Hematopoietic multipotent progenitor cell treated with erythropoietin and hydrocortisone succinate and interleukin-3 and kit ligand, for 4 days (in vitro differentiated cells): ENCODE measurements at regions not wholly inside any gene's neighbourhood (a gene's known extent, or its start where the extent isn't known, plus 50 kb on each side); places are given as distances from the start of the nearest gene placed in this dataset.

Experiments used
- DNase-seq: peaks from one replicate; pipeline ENCODE4 v3.0.0-alpha.2; 2015

- no peak for DNase-seq
Measured at GRCh38 chr2:19807866-19808265, 93.9 kb downstream of the TTC32 start.

DNA sequence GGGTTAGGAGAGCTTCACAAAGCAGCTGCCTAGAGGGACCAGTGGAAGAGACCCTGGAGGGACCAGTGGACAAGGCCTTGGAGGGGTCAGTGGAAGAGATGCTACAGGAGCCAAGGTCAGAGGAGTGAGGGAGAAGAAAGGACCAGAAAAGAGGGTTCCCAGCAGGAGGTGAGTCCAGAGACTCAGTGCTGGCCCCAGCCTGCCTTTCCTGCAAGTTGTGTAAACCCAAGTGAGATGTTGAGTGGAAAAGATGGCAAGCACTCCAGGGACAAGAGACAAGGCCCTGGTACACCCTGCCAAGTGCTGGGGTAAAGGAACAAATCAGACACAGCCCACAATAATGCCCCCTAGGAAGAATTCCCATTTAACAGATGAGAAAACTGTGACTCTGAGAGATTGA, 94.4 kb downstream of the TTC32 start:
- DNase-seq, result no peak

- DNase-seq, result no peak
Measured at GRCh38 chr2:19806591-19806990, 95.2 kb downstream of the TTC32 start.

- no peak for DNase-seq
Measured at GRCh38 chr2:19806131-19806530, 95.7 kb downstream of the TTC32 start.

- DNase-seq, result no peak
Measured at GRCh38 chr2:19805266-19805665, 96.5 kb downstream of the TTC32 start.

- DNase-seq, result no peak
Measured at GRCh38 chr2:19804639-19805260, 97.0 kb downstream of the TTC32 start.

DNA sequence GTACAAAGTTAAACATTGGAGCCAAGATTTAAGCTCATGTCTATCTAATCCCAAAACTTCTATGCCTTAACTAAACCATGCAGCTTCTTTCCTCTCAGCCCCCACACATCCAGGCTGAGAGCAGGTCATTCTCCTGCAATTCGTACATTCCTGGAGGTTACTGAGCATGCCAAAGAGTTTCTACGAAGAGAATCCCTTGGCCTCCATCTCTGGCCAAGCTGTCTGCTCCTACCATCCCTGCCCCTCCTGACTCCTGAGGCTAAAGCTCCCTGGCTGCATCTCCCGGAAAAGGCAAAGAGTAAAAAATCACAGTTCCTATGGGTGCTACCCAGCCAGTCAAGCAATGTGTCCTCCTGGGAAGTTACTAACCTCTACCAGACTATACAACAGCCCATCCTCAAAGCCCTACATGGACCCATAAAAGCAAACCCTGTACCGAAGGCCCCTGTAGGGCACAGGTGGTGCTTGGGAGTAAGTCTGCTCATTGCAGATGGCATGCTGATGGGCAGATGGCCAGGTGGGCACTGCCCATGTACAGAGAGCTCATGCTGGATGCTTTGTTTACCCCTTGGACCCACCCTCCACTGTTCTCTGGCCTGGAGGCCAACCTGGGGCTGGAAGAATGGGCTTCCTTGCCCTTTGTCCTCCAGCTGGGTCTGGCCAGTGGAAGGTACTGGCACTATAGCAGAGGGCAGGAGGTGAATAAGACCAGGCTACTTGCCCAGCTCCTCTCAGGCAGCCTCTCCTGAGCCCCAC, 99.5 kb downstream of the TTC32 start:
- DNase-seq, result no peak

DNA sequence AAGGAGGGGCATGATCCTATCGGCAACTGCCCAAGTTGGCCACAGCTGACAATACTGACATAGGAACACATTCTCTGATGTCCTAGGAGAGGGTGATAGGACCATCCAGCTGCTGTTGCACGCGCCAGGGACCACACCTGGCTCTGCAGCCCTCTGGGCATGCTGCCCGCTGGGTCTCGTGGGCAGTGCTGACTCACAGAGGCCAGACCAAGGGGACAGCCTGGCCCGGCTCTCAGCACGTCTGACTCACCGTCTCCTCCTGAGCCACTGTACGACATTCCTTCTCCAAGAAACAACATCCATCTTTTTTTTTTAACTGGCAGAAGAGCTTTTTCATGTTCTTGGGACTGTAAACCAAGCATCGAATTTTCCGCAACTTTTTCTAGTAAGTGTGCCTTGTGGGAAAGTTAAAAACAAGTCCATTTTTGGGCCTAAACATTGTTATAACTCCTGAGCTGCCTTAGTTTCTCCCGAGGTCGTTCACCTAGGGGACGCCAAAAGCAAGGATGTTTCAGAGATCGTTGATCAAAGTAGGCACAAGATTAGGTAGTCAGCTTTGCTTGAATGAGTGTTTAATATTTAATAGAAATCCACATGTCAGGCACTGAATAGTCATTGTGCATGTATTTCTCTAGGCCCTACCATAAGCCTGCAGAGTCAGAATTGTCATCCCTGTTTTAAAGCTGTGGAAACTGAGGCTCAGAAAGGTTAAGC, 100.3 kb downstream of the TTC32 start:
- no peak for DNase-seq

DNA sequence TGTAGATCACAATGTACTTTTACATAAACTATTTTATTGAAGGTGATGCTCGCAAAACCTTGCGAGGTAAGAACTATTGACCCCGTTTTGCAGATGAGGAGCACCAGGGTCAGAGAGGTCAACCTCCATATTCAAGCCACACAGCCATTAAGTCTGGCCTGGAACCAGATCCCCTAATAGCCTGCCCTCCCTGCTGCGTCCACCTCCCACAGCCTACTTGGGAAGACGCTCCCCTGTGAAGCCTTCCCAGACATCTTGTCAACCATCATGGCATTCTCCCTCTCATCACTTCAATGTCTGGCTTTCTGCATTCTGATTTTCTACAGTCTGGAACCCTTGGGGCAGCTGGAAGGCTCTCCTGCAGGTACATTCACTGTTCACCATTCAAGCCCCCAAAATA, 101.0 kb downstream of the TTC32 start:
- no peak for DNase-seq

DNA sequence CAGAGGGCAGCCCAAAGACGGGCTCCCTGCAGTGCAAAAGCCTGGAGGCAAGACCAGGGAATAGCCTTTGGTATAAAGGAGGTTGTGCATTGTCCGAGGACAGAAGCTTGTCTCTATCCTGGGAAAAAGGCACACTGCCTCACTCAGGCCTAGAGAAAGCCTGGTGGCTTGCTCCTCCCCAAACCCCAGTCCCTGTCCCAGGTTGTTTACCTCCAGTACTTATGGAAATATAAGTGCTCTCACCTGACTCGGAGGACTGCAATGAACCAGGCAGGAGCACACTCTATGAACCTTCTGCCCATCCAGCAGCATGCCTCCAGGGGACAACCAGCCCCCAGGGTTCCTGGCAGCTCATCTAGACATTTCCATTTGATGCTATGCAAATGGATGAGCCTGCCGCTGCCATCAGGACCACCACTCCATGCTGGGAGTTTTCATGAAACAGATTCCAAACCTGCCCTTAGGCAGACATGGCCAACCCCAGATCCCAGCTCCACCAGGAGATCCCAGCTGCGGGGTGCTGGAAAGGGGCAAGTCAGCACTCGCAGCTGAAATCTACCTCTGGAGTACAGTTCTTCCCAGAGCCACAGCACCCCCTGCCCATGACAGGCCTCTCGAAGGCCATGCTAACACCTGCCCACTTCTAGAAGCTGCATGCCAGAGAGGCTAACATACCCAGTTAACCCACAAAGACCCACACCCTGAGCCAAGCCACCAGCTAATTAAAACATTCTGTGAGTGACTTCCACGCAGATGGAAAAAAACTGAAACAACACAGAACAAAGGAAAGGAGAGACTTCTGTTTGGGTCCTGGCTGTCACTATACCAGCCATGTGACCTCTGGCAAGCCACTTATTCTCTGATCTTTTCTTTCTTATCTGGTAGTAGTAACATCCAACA, 101.7 kb downstream of the TTC32 start:
- no peak for DNase-seq

DNA sequence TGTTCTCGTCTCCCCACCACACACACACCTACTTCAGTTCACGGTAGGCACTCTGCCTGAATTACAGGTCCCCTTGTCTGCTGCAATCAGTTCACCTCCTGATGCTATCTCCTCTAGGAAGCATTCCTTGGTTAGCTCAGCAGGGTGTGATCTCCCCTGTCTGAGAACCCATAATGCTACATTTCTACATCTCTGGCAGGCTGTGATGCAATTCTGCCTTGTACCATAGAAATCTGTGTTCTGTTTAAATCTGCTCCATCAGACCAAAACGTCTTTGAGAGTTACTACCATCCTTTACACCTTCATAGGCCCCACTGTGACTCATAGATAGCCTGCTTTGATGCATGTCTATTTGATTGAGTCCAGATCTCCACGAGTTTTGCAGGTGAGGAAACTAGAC, 103.9 kb downstream of the TTC32 start:
- no peak for DNase-seq

GRCh38 chr2:19797243-19797810, 104.5 kb downstream of the TTC32 start:
- DNase-seq, result no peak

- no peak for DNase-seq
Measured at GRCh38 chr2:19796035-19796695, 105.6 kb downstream of the TTC32 start.

DNA sequence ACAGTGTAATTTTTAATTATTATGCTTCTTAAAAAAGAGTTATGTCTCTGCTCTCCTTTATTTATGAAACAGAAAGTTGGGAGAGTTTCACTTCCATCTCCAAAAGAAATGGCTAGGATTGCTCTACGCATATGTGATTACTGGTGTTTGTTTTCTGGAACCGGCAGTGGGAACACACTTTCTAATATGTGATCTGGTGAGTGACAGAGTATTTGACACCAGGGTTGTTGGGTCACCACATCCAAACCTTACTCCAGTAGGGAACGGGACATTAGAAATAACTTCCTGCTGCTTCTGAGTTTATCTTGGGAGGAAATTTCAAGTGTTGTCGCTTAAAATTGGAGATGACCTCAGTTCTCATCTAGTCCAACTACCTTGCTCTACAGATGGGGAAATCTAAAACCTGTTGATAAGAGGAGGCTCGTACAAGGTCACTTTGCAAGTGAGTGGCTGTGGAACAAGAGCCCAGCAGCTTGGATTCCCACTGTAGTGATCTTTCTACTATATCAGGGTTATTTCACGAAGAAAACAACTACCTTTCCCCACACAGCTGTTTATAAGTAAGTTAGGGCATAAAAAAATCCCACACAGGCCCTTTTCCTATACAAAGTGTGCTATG, 108.5 kb downstream of the TTC32 start:
- DNase-seq, result no peak

DNA sequence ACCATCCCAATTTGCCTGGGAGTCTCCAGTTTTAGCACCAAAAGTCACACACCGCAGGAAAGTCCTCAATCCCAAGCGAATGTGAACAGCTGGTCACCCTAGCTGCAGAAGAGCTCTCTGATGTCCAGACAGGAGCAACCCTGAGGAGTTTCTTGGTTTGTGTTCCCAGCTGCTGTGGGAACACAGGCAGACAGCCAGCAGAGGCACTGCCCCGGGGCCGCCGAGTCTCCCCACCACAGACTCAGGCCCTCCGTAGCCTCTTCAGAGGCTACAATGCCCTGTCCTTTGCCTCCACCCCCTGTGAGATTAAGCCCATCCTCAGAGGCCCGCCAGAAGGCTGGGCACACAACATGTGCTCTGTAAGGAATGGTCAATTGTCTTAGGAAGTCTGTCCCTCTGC, 111.5 kb downstream of the TTC32 start:
- no peak for DNase-seq

DNA sequence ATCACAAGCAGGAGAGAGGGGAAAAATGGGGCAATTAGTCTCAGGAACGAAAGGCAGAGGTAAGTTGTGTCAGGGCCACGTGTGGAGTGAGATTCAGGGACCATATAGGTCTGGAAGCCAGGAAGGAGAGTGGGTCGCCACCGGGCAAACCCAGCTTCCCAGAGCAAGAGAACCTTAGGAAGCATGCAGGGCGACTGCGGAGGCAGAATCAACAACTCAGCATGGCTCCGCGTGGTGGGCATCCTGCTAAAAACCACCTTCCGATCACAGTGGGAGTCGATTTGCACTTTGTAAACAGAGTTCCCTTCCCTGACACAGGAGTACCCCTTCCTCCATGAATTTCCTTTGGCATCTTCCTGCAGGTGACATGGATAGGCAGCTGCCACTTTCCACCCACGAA, 114.6 kb downstream of the TTC32 start:
- no peak for DNase-seq

DNA sequence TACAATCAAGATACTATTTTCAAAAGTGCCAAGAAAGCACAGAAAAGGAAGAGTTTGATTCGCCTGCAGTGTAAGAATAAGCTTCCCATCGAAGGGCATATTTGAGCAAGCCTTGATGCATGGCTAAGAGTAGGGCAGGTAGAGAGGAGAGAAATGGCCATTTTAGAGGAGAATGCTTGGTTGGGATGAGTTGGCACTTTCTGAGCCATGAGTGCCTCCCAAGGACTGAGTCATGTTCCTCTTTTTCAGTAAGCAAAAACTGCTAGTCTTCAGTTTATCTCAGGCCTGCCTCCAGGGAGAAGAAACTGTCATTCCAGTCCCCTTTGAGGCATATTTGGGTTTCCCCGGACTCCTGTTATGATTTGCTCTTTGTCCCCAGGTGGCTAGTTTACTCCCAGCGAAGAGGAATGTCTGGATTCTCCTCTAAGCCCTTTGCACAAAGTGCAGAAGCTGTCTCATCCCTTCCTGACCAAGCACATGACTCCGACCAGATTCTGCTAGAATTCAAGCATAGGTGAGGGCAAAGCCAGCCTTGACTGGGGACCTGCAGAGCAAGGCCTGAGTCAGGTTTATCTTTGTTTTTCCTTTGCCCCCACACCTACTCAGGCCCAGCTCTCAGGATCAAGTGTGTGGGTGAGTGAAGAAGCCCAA, 115.2 kb downstream of the TTC32 start:
- DNase-seq, result peak; percentile 89

GRCh38 chr2:19785867-19786266, 115.9 kb downstream of the TTC32 start:
- DNase-seq, result no peak

- DNase-seq, result no peak
Measured at GRCh38 chr2:19785447-19785846, 116.3 kb downstream of the TTC32 start.

DNA sequence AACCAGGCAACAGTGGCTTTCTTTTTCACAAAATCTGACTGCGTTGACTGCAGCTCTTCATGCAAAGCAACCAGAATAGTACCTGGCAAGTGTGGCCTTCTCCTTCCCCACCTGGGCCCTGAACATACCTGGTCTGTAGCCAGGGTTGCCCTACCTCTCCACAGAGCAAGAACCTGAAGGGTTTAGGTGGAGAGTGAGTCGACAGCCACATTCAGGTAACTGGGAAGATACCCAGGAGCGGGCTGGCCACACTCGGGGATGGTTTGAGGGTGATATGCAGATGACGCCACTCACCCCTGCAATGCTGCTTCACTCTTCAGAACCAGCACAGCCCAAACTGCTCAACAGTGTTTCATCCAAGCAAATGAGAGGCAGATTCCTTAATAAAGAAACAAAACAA, 117.3 kb downstream of the TTC32 start:
- no peak for DNase-seq

DNA sequence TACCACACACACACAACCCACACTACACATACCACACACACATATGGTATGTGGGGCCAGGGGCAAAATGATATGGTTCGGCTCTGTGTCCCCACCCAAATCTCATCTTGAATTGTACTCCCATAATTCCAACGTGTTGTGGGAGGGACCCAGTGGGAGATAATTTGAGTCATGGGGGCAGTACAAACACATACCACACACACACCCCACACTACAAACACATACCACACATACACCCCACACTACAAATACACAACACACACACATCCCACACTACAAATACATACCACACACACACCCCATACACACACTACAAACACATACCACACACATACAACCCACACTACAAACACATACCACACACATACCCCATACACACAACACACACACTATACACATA, 117.8 kb downstream of the TTC32 start:
- no peak for DNase-seq
